ENCODE measurements at regions not wholly inside any gene's neighbourhood (a gene's known extent, or its start where the extent isn't known, plus 50 kb on each side); places are given as distances from the start of the nearest gene placed in this dataset.

GRCh38 chr9:2466703-2467102 is 154.9 kb upstream of the VLDLR start:
- no peak overlapping the region for H3K4me3 ChIP-seq
- no peaks in the 10 kb centered on the region for H3K9me2 ChIP-seq (ENCODE audit: insufficient read depth)
- no peaks in the 10 kb centered on the region for H4K20me1 ChIP-seq (replicated peaks; ENCODE audit: insufficient read depth)
- Mint-ChIP-seq H3K36me3 (ENCODE audit: low read depth) (peaks cover 23% of the 10 kb centered on the region), H3K27ac (peak overlapping the region; percentile 43; the same call in 1 of the 2 replicates), H3K4me3 (no peak overlapping the region), H3K9me3 (peaks cover 20% of the 10 kb centered on the region; the same call in 2 of the 3 replicates), H3K27me3 (ENCODE audit: insufficient read depth, low read depth, poor library complexity) (no peaks in the 10 kb centered on the region), H3K4me1 (peaks cover 9% of the 10 kb centered on the region)
- no peak for DNase-seq (ENCODE audit: low spot score)
- no peak overlapping the region for H3K4me2 ChIP-seq
- H3F3A ChIP-seq (replicated peaks; ENCODE audit: low read depth), result no peaks in the 10 kb centered on the region
- TF ChIP-seq POLR2AphosphoS5 (IDR thresholded peaks at IDR 0.05; ENCODE audit: low read depth) (no peak), CTCF (conservative IDR thresholded peaks at IDR 0.05; ENCODE audit: low read depth in 2 of 2) (no peak)
- H3K36me3 ChIP-seq (ENCODE audit: insufficient read depth), result peaks cover 7% of the 10 kb centered on the region; the same call in 1 of the 2 replicates
- H2AFZ ChIP-seq, result no peak overlapping the region
- no peaks in the 10 kb centered on the region for H3K27me3 ChIP-seq (ENCODE audit: insufficient read depth)
- no peaks in the 10 kb centered on the region; the same call in 1 of the 2 replicates for H3K4me1 ChIP-seq (ENCODE audit: insufficient read depth)
- ATAC-seq, result no peak
- H3K27ac ChIP-seq (ENCODE audit: low read depth), result no peak overlapping the region
- H3K79me2 ChIP-seq (replicated peaks; ENCODE audit: insufficient read depth), result no peaks in the 10 kb centered on the region

GRCh38 chr9:2469681-2470221 is 151.8 kb upstream of the VLDLR start:
- H3K27me3 ChIP-seq (ENCODE audit: insufficient read depth), result no peaks in the 10 kb centered on the region
- peak; percentile 41 for DNase-seq (ENCODE audit: low spot score)
- no peaks in the 10 kb centered on the region for H3K9me2 ChIP-seq (ENCODE audit: insufficient read depth)
- Mint-ChIP-seq H3K4me1 (peaks cover 9% of the 10 kb centered on the region), H3K27ac (no peak overlapping the region; the same call in 1 of the 2 replicates), H3K9me3 (peaks cover 11% of the 10 kb centered on the region; the same call in 2 of the 3 replicates), H3K4me3 (no peak overlapping the region), H3K27me3 (ENCODE audit: insufficient read depth, low read depth, poor library complexity) (no peaks in the 10 kb centered on the region), H3K36me3 (ENCODE audit: low read depth) (peaks cover 14% of the 10 kb centered on the region)
- H3F3A ChIP-seq (replicated peaks; ENCODE audit: low read depth), result no peaks in the 10 kb centered on the region
- H3K4me2 ChIP-seq, result no peak overlapping the region
- no peaks in the 10 kb centered on the region; the same call in 1 of the 2 replicates for H3K4me1 ChIP-seq (ENCODE audit: insufficient read depth)
- H2AFZ ChIP-seq, result no peak overlapping the region
- no peak overlapping the region for H3K4me3 ChIP-seq
- no peak overlapping the region for H3K27ac ChIP-seq (ENCODE audit: low read depth)
- TF ChIP-seq CTCF (conservative IDR thresholded peaks at IDR 0.05; ENCODE audit: low read depth in 2 of 2) (peak; percentile 28 to 64), REST (IDR thresholded peaks at IDR 0.05; ENCODE audit: unreplicated experiment) (no peak)
- ATAC-seq, result peak; percentile 71
- H3K79me2 ChIP-seq (replicated peaks; ENCODE audit: insufficient read depth), result no peaks in the 10 kb centered on the region
- H3K36me3 ChIP-seq (ENCODE audit: insufficient read depth), result peaks cover 6% of the 10 kb centered on the region; the same call in 1 of the 2 replicates
- no peaks in the 10 kb centered on the region for H4K20me1 ChIP-seq (replicated peaks; ENCODE audit: insufficient read depth)
